ENCODE measurements at regions not wholly inside any gene's neighbourhood (a gene's known extent, or its start where the extent isn't known, plus 50 kb on each side); places are given as distances from the start of the nearest gene placed in this dataset.
"Not testable (repeated sequence)": the region's sequence is repeated elsewhere in the genome, so short reads cannot be mapped to it uniquely, and the experiment has no call there.

- Histone ChIP-seq H3K4me3 (ENCODE audit: low read depth, low read length) (no peak overlapping the region), H3K27ac (no peak overlapping the region), H3K27me3 (replicated peaks) (no peaks in the 10 kb centered on the region), H3K36me3 (replicated peaks) (no peaks in the 10 kb centered on the region)
- no peak for TF ChIP-seq CTCF (IDR thresholded peaks at IDR 0.05; ENCODE audit: low read depth, low read length, missing control alignments)
- in situ Hi-C loops (cut with HindIII; ENCODE audit: low pct_ligation_motif_present, low sequenced_read_pairs): no loop called here
- DNase-seq: no peak
These were observed 79.6 kb downstream of the C9orf50 start for GRCh38 chr9:129541270-129541669.

- DNase-seq: no peak
- Histone ChIP-seq H3K4me3 (ENCODE audit: low read depth, low read length) (no peak overlapping the region), H3K36me3 (replicated peaks) (no peaks in the 10 kb centered on the region), H3K27me3 (replicated peaks) (no peaks in the 10 kb centered on the region), H3K27ac (no peak overlapping the region)
- in situ Hi-C loops (cut with HindIII; ENCODE audit: low pct_ligation_motif_present, low sequenced_read_pairs): no loop called here
- TF ChIP-seq CTCF (IDR thresholded peaks at IDR 0.05; ENCODE audit: low read depth, low read length, missing control alignments): no peak
These were observed 81.5 kb downstream of the C9orf50 start for GRCh38 chr9:129539446-129539845.

- DNase-seq; H3K4me3 ChIP-seq (ENCODE audit: low read depth, low read length); in situ Hi-C loops (cut with HindIII; ENCODE audit: low pct_ligation_motif_present, low sequenced_read_pairs); H3K36me3 ChIP-seq (replicated peaks); H3K27me3 ChIP-seq (replicated peaks); H3K27ac ChIP-seq: not testable (repeated sequence)
These were observed 89.0 kb downstream of the C9orf50 start for GRCh38 chr9:129531860-129532402.

- H3K27ac ChIP-seq; in situ Hi-C loops (cut with HindIII; ENCODE audit: low pct_ligation_motif_present, low sequenced_read_pairs); DNase-seq: not testable (repeated sequence)
These were observed 92.9 kb downstream of the C9orf50 start for GRCh38 chr9:129527955-129528354.

GRCh38 chr9:129525656-129526196, 95.2 kb downstream of the C9orf50 start:
- Histone ChIP-seq H3K36me3 (replicated peaks) (no peaks in the 10 kb centered on the region), H3K4me3 (ENCODE audit: low read depth, low read length) (no peak overlapping the region), H3K27me3 (replicated peaks) (no peaks in the 10 kb centered on the region), H3K27ac (no peak overlapping the region)
- in situ Hi-C loops (cut with HindIII; ENCODE audit: low pct_ligation_motif_present, low sequenced_read_pairs): no loop called here
- TF ChIP-seq CTCF (IDR thresholded peaks at IDR 0.05; ENCODE audit: low read depth, low read length, missing control alignments): no peak
- DNase-seq: no peak

More at GRCh38 chr9:129527955-129528354, 92.9 kb downstream of the C9orf50 start:
- H3K27me3 ChIP-seq (replicated peaks); H3K36me3 ChIP-seq (replicated peaks); H3K4me3 ChIP-seq (ENCODE audit: low read depth, low read length): not testable (repeated sequence)

- DNase-seq: no peak
- Histone ChIP-seq H3K4me3 (ENCODE audit: low read depth, low read length) (no peak overlapping the region), H3K27me3 (replicated peaks) (no peaks in the 10 kb centered on the region), H3K36me3 (replicated peaks) (no peaks in the 10 kb centered on the region), H3K27ac (no peak overlapping the region)
- no peak for TF ChIP-seq CTCF (IDR thresholded peaks at IDR 0.05; ENCODE audit: low read depth, low read length, missing control alignments)
- in situ Hi-C loops (cut with HindIII; ENCODE audit: low pct_ligation_motif_present, low sequenced_read_pairs): no loop called here
These were observed 96.2 kb downstream of the C9orf50 start for GRCh38 chr9:129524582-129525270.

All from brain microvascular endothelial cell (primary cell).